KOPT-K1 (cell line): ENCODE measurements at regions not wholly inside any gene's neighbourhood (a gene's known extent, or its start where the extent isn't known, plus 50 kb on each side); places are given as distances from the start of the nearest gene placed in this dataset.

ENCODE experiments used
- H3K27ac ChIP-seq: fragments of 200-600 bp; sonication (generic); 2 replicates; pipeline ENCODE4 v1.5.1; 2016; ENCODE audit warnings: antibody characterized with exemption, mild to moderate bottlenecking, low read depth, low read length; ENCODE audit not compliant: poor library complexity, severe bottlenecking
- H3K36me3 ChIP-seq: fragments of 200-600 bp; sonication (generic); 2 replicates; pipeline ENCODE4 v1.5.1; 2017; ENCODE audit warnings: antibody characterized with exemption, mild to moderate bottlenecking, low read length, moderate library complexity; ENCODE audit not compliant: insufficient read depth
- H3K9me3 ChIP-seq: fragments of 200-600 bp; sonication (generic); 2 replicates; pipeline ENCODE4 v1.5.1; 2017; ENCODE audit warnings: antibody characterized with exemption, low read length, mild to moderate bottlenecking; ENCODE audit not compliant: insufficient read depth, poor library complexity, severe bottlenecking

GRCh38 chr5:87099291-87099839, 168.3 kb upstream of the RASA1 start:
- no peaks in the 10 kb centered on the region for H3K36me3 ChIP-seq
- H3K9me3 ChIP-seq: no peaks in the 10 kb centered on the region
- no peak overlapping the region for H3K27ac ChIP-seq

GRCh38 chr5:87099968-87100367, 167.7 kb upstream of the RASA1 start:
- no peak overlapping the region for H3K27ac ChIP-seq
- H3K9me3 ChIP-seq: no peaks in the 10 kb centered on the region
- H3K36me3 ChIP-seq: no peaks in the 10 kb centered on the region

- Histone ChIP-seq H3K27ac (no peak overlapping the region), H3K9me3 (no peaks in the 10 kb centered on the region), H3K36me3 (no peaks in the 10 kb centered on the region)
Measured at GRCh38 chr5:87101321-87101720, 166.4 kb upstream of the RASA1 start.

- Histone ChIP-seq H3K9me3 (no peaks in the 10 kb centered on the region), H3K27ac (no peak overlapping the region), H3K36me3 (no peaks in the 10 kb centered on the region)
Measured at GRCh38 chr5:87102841-87103240, 164.8 kb upstream of the RASA1 start.

- Histone ChIP-seq H3K36me3 (no peaks in the 10 kb centered on the region), H3K9me3 (no peaks in the 10 kb centered on the region), H3K27ac (no peak overlapping the region)
Measured at GRCh38 chr5:87103616-87104287, 163.9 kb upstream of the RASA1 start.

GRCh38 chr5:87105577-87105976, 162.1 kb upstream of the RASA1 start:
- no peak overlapping the region for H3K27ac ChIP-seq
- no peaks in the 10 kb centered on the region for H3K36me3 ChIP-seq
- no peaks in the 10 kb centered on the region for H3K9me3 ChIP-seq

- no peak overlapping the region for H3K27ac ChIP-seq
- H3K9me3 ChIP-seq: no peaks in the 10 kb centered on the region
- H3K36me3 ChIP-seq: no peaks in the 10 kb centered on the region
Measured at GRCh38 chr5:87109746-87110145, 157.9 kb upstream of the RASA1 start.

- H3K27ac ChIP-seq: no peak overlapping the region
- no peaks in the 10 kb centered on the region for H3K36me3 ChIP-seq
- no peaks in the 10 kb centered on the region for H3K9me3 ChIP-seq
Measured at GRCh38 chr5:87110721-87111120, 157.0 kb upstream of the RASA1 start.

- H3K9me3 ChIP-seq: no peaks in the 10 kb centered on the region
- no peak overlapping the region for H3K27ac ChIP-seq
- H3K36me3 ChIP-seq: no peaks in the 10 kb centered on the region
Measured at GRCh38 chr5:87113861-87114260, 153.8 kb upstream of the RASA1 start.

GRCh38 chr5:87114631-87115030, 153.1 kb upstream of the RASA1 start:
- no peaks in the 10 kb centered on the region for H3K36me3 ChIP-seq
- no peaks in the 10 kb centered on the region for H3K9me3 ChIP-seq
- H3K27ac ChIP-seq: no peak overlapping the region

- Histone ChIP-seq H3K9me3 (no peaks in the 10 kb centered on the region), H3K27ac (no peak overlapping the region), H3K36me3 (no peaks in the 10 kb centered on the region)
Measured at GRCh38 chr5:87115839-87116364, 151.8 kb upstream of the RASA1 start.

GRCh38 chr5:87116825-87117512, 150.7 kb upstream of the RASA1 start:
- Histone ChIP-seq H3K36me3 (no peaks in the 10 kb centered on the region), H3K9me3 (no peaks in the 10 kb centered on the region), H3K27ac (no peak overlapping the region)

- Histone ChIP-seq H3K27ac (no peak overlapping the region), H3K9me3 (no peaks in the 10 kb centered on the region), H3K36me3 (no peaks in the 10 kb centered on the region)
Measured at GRCh38 chr5:87119588-87119987, 148.1 kb upstream of the RASA1 start.

- no peak overlapping the region for H3K27ac ChIP-seq
- no peaks in the 10 kb centered on the region for H3K9me3 ChIP-seq
- H3K36me3 ChIP-seq: no peaks in the 10 kb centered on the region
Measured at GRCh38 chr5:87120518-87121303, 147.0 kb upstream of the RASA1 start.
